ENCODE measurements at regions not wholly inside any gene's neighbourhood (a gene's known extent, or its start where the extent isn't known, plus 50 kb on each side); places are given as distances from the start of the nearest gene placed in this dataset.

- TF ChIP-seq ZBTB4 (CRISPR knock-in tag; IDR thresholded peaks at IDR 0.05) = no peak
Observed at GRCh38 chr18:56248610-56249235, 389.7 kb downstream of the TXNL1 start (continued).

GRCh38 chr18:56246916-56247315, 391.5 kb downstream of the TXNL1 start:
- WGBS (ENCODE audit: insufficient coverage, insufficient replicate concordance, low lambda C conversion rate, missing lambda C conversion rate) = 68% methylated on average over 2 of the region's 2 CpGs
- TF ChIP-seq ZNF274 (IDR thresholded peaks at IDR 0.05; ENCODE audit: insufficient read depth, insufficient read length) (no peak), SRF (IDR thresholded peaks at IDR 0.05; ENCODE audit: low read depth in 2 of 2, low read length in 2 of 2) (no peak), MLLT1 (IDR thresholded peaks at IDR 0.05) (no peak), CBFB (IDR thresholded peaks at IDR 0.05; ENCODE audit: low read depth) (no peak), PBX3 (IDR thresholded peaks at IDR 0.05; ENCODE audit: insufficient replicate concordance, low read depth, low read length) (no peak), JUNB (IDR thresholded peaks at IDR 0.05) (no peak), EZH2 (IDR thresholded peaks at IDR 0.05; ENCODE audit: borderline replicate concordance, control insufficient read depth, low read depth, low read length) (no peak), RFX5 (IDR thresholded peaks at IDR 0.05; ENCODE audit: low read depth, low read length) (no peak), DPF2 (IDR thresholded peaks at IDR 0.05) (no peak), ATF2 (IDR thresholded peaks at IDR 0.05; ENCODE audit: low read length) (no peak), PAX8 (IDR thresholded peaks at IDR 0.05) (no peak), KLF5 (IDR thresholded peaks at IDR 0.05; ENCODE audit: partially characterized antibody) (no peak), LARP7 (IDR thresholded peaks at IDR 0.05) (no peak), TCF3 (IDR thresholded peaks at IDR 0.05; ENCODE audit: borderline replicate concordance, insufficient read depth, low read depth, low read length) (no peak), ZBED1 (IDR thresholded peaks at IDR 0.05; ENCODE audit: borderline replicate concordance) (no peak), NFXL1 (IDR thresholded peaks at IDR 0.05; ENCODE audit: borderline replicate concordance) (no peak)

More at GRCh38 chr18:56246916-56247315, 391.5 kb downstream of the TXNL1 start:
- Histone ChIP-seq H3K27ac (ENCODE audit: control insufficient read depth, insufficient read depth) (no peak overlapping the region), H3K27me3 (replicated peaks in 1 of 2; ENCODE audit: control insufficient read depth in 2 of 2, insufficient read depth in 2 of 2, low read length in 1 of 2) (no peaks in the 10 kb centered on the region), H3K9me3 (replicated peaks; ENCODE audit: control insufficient read depth, insufficient read depth, low read length) (no peaks in the 10 kb centered on the region), H3K9ac (ENCODE audit: control insufficient read depth, insufficient read depth, low read length) (no peak overlapping the region), H4K20me1 (ENCODE audit: control insufficient read depth, insufficient read depth) (no peaks in the 10 kb centered on the region), H3K4me1 (ENCODE audit: control insufficient read depth, insufficient read depth, low read length) (peaks cover 4% of the 10 kb centered on the region), H3K4me2 (ENCODE audit: control insufficient read depth, insufficient read depth) (no peak overlapping the region), H3K79me2 (ENCODE audit: control insufficient read depth, insufficient read depth, low read length) (no peaks in the 10 kb centered on the region), H3K36me3 (ENCODE audit: control insufficient read depth in 2 of 2, insufficient read depth in 2 of 2, low read length in 1 of 2) (no peaks in the 10 kb centered on the region), H2AFZ (ENCODE audit: control insufficient read depth, low read depth, low read length) (no peak overlapping the region), H3K4me3 (no peak overlapping the region)
- intact Hi-C loops (cut with micrococcal nuclease; ENCODE audit: unreplicated experiment) = no loop called here
- in situ Hi-C loops (cut with MboI) = no loop called here
- CTCF ChIA-PET = interaction anchor here (1.5 kb wide), 1 partner anchor 9 kb away, joined by 3 read pairs; no protein-coding TSS in a partner anchor
- RAD21 ChIA-PET (ENCODE audit: unreplicated experiment) = interaction anchor here (0.7 to 1.3 kb wide), 2 partner anchors 8 to 400 kb away, joined by 4 read pairs; no protein-coding TSS in a partner anchor
- no TSS peak for BruUV-seq (replicated peaks)
- SMC1A ChIA-PET (ENCODE audit: uncharacterized antibody, unreplicated experiment) = interaction anchor here (1.7 kb wide), 1 partner anchor 8 kb away, joined by 7 read pairs; no protein-coding TSS in a partner anchor
- no peak for ATAC-seq
- no peak for DNase-seq (ENCODE audit: low read depth, low spot score)
- no peak for FAIRE-seq
- POLR2A ChIA-PET = interaction anchor here (1.5 kb wide), 1 partner anchor 10 kb away, joined by 6 read pairs; no protein-coding TSS in a partner anchor
